GM19468 (cell line): ENCODE measurements at regions not wholly inside any gene's neighbourhood (a gene's known extent, or its start where the extent isn't known, plus 50 kb on each side); places are given as distances from the start of the nearest gene placed in this dataset.

Source experiments
- ATAC-seq: cut with Tn5 transposase; IDR thresholded peaks from one replicate; pipeline ENCODE4 v1.9.1; 2021; ENCODE audit warnings: mild to moderate bottlenecking, moderate library complexity, moderate number of reproducible peaks; ENCODE audit not compliant: unreplicated experiment; ENCODE audit errors: extremely low read depth

DNA sequence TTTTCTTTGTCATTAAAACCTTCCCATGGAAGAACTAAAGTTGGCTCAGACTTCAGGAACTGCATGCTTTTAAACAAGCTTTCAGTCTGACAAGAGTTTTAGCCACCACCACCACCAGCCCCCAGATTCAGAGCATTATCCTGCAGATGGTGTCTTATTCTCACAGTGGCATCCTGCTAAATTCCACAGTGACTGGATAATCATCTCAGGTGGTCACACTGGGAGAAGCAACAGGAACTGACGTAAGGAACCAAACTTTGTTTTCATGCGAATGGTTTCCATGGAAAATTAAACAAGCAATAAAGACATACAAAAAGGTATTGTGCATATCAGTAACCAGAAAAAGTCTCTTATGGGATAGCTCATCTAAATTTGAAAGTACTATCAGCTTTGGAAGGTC, 370.7 kb downstream of the FBXW7 start:
- no peak for ATAC-seq

DNA sequence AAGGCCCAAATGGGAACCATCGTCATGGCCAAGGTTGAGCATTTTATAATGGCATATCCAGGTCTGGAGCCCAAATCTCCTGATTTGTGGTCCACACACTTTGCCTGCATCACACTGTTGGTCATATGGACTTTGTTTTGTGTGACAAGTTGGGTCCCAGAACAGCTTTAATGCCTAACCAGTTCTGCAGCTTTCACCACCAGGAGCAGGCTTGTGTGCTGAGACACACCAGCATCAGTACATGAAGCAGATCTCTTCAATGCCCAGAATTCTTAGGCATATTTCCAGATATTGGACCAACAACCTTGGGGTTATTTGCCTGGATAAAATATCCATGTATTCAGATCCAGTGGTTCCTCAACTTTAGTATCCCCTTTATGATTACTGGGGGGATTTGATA, 371.3 kb downstream of the FBXW7 start:
- ATAC-seq, result no peak

DNA sequence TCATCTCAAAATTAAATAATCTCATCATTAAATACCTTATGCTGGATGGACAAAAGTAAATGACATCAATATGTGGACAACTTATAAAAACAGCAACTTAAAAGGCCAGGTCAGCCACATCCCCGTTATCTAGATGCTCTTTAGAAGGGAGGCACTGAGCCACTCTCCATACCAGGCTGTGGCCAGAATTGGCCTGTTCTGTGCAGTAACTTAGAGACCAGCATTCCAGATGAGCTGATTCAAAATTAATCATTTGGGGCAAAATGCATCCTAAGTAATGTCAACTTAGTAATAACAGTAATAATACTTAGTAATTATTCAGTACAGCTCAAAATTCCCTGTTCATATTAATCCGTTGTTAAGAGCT, 373.6 kb downstream of the FBXW7 start:
- ATAC-seq, result no peak

DNA sequence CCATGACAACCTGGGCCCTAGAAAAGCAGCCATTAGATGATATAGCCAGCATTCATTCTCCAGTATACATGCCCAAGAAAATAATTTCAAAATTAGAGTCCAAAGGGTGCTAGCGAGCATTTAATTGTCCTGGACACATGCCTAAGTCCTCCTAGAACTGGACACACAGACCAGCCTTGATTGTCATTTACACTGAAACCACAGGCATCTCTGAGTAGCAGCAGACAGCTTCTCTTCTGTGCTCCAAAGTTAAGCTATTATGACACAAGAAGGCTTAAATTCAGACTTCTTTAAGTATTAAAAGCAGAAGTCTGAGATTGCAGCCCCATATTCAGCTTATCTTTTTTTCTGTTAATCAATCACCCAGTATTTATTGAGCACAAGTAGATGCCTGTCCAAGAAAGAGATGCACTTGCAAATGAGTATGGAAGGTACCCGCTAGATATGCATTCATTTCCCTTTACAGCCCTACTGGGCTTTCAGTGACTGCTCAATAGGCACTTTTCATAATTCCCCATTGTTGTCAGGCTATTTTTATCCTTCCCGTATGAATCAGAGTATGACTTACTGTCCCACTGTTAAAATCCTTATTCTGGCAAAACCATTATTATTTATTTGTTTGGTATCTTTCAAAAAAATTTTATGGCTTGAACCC, 374.1 kb downstream of the FBXW7 start:
- no peak for ATAC-seq

DNA sequence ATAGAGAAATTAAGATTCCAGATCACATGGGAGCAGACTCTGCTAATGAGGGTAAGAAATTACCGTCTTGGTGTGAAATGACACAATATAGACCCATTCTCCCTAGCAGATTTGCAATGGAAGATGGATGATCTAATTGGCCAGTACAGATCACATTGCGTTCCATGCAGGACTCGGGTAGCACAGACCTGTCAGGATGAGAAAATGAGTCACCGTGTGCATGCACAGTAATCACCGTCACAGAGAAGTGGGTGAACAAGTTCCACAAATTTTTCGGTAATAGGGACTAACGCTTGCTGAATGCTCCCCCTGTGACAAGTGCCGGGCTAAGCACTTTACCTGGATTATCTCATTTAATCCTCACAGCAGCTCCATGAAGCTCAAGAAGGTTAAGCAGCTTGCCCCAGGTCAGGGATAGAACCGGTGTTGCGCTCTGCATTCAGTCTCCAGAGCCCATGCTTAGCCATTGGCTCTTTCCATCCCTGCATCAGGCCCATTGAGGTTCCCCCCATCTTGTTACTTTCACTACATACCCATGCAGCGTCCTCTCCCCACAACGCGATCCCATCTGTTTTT, 375.6 kb downstream of the FBXW7 start:
- no peak for ATAC-seq

DNA sequence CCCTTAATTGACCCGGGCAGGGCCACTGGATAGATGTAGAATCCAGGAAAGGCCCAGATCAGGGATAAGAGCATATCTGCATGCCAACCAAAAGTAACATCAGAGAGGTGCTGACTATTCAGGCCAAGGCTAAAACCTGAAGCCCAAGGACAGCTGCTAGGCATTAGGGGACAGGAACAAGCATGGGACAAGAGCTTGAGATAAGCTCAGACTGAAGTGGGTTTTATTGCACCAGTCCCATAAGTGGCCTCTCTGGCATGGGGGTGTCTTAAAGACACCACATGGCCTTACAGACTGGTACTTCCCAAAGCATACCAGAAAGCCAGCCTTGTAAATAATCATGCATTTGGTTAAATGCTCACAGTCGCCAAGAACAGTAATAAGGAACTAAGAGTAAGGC, 376.1 kb downstream of the FBXW7 start:
- no peak for ATAC-seq

DNA sequence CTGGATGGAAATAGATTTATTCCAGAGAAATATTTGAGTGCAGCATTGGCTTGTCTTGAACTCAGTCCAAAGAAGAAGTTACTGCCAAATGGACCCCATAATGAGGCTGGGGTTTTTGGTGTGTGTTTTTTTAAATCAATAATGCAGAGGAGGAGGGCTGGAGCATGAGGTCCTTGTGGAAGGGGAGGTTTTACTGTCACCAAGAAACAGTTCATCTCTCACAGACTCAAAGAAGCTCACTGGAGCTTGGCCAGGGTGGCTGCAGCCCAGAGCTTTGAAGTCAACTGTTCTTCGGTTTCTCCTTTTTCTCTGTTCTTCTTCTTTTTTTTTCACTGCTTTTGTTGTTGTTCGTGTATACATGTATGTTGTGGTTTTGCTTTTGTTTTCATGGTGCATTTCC, 377.7 kb downstream of the FBXW7 start:
- ATAC-seq, result no peak

DNA sequence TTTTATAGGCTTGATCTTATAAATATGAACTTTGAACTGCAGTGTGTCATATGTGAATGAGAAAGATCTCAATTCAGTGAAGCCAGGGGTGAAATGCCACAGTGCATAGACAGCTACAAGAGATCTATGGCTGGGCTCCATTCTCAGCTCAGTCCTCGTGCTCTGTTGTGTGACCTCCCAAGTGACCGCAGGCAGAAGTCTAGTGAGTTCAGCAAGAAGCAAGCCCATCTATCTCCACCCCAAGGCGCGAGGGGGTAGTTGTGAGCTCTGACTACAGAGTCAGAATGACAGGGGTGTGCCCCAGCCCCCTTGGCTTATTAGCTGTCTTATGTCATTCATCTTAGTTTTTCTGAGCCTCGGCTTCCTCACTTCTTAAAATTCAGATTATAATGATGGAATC, 378.3 kb downstream of the FBXW7 start:
- ATAC-seq, result no peak

DNA sequence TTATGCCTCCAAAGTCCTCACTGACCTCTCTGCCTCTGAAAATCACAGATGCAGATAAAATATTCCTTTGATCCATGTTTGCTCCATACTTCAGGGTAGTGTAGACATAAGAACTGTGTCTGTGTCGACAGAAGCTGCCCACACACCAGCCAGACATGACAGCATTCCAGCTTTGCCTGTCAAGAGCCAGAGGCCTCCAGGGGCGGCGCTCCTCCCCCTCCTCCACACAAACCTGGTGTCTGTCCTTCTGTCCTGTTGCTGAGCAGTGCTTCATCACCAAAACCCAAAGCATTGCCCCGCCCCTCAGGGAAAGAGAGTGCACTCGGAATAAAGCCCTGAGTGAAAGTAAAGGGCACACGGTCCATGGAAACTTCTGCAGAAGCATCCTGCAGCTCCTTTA, 379.4 kb downstream of the FBXW7 start:
- ATAC-seq, result no peak

DNA sequence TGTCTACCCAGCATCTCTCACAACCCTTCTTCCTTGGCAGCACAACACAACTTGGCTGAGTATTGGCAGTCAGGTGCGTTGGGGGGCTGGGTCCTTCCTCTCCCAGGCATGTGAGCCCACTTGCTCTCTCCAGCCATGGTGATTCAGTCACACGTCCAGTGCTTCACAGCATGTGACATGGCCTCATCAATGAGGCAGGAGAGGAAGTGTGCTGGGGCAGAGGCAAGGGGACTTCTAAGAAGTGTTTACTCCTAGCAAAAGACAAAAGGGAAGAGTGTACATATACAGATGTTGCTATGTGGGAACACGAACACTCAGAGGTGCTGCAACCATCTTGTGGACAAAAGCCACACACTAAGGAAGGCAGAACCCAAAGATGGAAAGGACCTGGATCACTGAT, 380.8 kb downstream of the FBXW7 start:
- ATAC-seq, result no peak

DNA sequence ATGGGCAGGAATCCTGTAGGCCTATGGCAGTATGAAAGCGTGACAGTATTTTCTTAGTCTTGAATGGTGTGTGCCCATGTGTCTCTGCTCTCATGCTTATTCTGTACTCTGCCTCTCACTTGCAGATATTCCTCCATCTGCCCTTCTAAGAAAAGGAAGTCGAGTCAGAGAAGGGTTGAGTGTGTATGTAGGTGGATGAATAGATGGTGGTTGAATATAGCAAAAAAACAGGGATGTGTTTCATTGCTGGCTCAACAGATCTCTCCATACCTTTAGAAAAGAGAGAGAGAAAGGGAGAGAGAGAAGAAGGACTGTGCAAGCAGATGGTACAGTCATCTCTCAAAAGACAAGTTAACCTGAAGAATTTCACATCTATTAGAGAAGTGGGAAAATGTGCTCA, 381.5 kb downstream of the FBXW7 start:
- no peak for ATAC-seq

DNA sequence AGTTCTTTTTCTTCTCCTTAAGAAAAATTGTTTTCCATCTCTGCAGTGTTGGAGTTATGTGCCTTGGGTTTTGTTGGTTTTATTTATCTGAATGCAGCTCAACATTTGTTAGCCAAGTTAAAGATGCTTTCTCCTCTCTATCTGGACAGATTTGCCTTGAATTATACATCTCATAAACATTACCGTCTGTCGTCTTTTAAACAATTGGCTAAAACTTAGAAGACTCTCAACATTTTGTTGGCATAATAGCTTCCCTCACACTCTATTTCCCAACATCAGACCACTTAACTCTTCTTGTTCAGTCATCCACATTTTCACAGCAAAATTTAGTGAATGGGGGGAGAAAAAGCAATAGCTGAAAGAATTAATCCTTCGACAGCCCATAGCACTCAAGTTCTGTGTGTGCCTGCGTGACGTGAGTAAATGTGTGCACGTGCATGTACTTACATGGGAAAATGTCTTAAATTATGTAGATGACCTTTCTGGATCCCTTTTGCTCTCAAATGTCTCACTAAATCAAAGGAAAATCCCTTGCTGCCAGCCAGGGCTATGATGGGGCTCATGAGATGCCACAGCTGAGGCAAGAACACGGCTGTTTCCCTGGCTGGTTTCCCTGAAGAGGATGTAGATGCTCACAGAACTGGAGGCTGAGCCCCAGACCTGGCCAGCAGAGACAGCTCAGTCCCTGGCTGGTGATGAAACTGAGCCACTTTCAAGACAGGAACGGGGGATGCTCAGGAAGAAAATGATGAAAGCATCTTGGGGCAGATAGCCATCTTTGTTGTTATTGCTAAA, 382.2 kb downstream of the FBXW7 start:
- no peak for ATAC-seq

DNA sequence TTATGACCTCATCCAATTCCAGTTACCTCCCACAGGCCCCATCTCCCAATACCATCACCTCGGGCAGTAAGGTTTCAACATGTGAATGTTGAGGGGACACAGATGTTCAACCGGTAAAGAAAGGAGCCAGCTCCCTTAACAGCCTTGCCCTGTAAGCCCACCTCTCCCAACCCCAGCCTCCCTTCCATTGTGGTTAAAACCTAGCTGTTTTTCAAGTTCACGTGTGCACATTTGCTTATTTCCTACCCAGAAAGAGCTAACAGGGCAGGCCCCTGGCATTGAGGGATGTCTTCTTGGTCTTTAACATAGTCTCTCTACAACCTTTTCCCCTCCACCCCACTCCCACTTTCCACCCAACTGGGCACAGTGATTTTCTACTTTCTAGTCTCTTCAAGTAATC, 385.7 kb downstream of the FBXW7 start:
- no peak for ATAC-seq

DNA sequence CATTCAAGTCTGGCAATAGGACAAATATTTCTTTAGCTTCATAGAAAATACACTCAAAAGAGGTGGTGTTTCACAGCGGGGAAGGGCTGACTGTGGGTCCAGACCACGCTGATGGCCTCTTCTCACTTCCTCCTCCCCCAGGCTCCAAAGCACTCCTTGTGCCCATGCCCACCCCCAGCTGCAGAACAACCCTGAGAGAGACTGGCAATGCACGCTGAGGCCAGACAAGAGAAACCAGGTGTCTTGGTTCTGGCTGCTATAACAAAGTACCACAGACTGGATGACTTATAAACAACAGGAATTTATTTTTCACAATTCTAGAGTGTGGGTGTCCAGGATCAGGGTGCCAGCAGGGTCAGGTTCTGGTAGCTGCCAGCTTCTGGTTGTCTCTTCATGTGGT, 386.1 kb downstream of the FBXW7 start:
- ATAC-seq, result no peak

DNA sequence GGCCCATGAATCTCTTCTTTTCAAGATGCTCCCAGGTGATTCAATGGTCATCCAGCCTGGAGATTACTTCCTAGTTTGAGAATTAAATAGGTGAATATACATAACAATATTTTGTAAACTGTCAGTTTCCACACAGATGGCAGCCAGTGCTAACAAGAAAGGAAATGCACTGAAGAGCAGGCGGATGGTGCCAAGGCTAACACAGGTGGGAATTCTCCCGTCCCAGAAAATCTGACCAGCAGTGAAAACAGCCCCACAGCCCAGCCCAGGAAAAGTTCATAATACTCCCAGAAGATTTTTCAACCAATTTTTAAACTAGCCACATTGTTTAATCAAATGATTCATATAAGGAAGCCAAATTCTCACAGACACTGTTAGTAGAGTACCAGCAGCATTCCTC, 387.2 kb upstream of the GATB start:
- ATAC-seq, result no peak

DNA sequence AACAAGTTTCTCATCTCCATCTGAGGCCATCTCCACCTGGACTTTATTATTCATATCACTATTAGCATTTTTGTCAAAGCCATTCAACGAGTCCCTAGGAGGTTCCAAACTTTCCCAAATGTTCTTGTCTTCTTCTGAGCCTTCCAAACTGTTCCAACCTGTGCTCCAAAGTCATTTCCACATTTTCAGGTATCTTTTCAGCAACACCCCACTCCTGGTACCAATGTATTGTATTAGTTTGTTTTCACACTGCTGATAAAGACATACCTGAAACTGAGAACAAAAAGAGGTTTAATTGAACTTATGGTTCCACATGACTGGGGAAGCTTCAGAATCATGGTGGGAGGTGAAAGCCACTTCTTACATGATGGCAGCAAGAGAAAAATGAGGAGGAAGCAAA, 385.4 kb upstream of the GATB start:
- no peak for ATAC-seq

DNA sequence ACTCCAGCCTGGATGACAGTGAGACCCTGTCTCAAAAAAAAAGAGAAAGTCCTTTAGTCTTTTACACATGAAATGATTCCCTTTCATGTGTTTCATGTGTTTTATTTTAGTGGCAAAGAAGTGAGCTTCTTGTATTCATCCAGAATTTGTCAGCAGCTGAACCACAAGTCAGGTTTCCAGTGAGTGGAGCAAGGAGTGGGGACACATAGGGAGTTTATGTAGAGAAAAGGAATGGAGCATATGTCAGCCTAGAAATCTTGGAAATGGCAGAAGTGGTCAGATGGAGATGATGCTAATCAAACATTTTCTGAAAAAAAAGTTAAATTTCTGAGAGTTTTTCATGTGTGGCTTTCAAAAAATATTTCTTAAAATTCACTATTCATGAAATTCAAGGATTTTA, 383.0 kb upstream of the GATB start:
- no peak for ATAC-seq

DNA sequence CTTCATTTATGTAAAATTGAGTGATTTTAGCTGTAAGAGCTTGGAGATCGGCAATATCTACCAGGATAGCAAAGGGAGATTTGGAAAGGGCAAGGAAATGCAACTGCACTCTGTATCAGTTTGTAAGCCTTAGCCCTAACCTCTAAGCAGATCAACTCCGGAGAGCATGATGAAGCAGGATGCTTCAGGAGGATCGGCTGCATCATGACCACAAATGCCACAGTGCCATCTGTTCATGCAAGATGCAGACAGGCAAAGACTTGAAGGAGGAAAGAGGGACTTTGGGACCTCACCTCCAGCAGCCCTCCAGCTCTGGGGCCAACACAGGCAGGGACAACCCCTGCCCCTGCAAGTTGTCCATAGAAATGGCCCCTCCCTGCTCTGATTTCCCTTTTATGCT, 377.6 kb upstream of the GATB start:
- ATAC-seq, result no peak

DNA sequence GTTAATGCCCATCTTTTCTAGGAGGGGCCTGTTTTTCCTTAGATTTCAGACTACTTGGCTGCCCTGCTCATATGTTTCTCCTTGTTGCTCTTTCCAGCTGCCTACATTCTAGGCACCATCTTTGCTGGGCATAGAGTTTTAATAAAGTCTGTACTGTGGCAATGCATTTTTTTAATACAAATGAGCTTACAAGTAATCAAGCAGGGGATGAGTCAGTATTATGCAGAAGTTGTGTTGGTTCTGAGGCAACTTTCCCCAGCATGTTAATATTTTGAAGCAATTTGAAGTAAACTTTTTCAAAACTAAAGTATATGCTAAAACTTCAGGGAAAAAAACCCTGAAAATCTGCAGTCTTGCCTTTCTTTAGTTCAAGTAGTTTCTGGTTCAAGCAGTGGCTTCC, 372.0 kb upstream of the GATB start:
- ATAC-seq, result no peak

DNA sequence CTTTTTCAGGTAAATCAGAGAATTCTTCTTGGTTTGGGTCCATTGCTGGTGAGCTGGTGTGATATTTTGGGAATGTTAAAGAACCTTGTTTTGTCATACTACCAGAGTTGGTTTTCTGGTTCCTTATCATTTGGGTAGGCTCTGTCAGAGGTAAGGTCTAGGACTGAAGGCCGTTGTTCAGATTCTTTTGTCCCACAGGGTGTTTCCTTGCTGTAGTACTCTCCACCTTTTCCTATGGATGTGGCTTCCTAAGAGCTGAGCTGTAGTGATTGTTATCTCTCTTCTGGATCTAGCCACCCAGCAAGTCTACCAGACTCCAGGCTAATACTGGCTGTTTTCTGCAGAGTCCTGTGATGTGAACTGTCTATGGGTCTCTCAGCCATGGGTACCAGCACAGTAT, 367.5 kb upstream of the GATB start:
- no peak for ATAC-seq

DNA sequence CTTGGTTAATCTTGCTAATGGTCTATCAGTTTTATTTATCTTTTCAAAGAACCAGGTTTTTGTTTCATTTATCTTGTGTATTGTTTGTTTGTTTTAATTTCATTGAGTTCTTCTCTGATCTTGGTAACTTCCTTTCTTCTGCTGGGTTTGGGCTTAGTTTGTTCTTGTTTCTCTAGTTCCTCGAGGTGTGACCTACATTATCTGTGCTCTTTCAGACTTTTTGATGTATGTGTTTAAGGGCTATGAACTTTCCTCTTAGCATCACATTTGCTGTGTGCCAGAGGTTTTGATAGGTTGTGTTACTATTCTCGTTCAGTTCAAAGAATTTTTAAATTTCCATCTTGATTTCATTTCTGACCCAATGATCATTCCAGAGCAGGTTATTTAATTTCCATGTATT, 365.4 kb upstream of the GATB start:
- no peak for ATAC-seq
